Stomach (tissue), 8 donors: ENCODE measurements at regions not wholly inside any gene's neighbourhood (a gene's known extent, or its start where the extent isn't known, plus 50 kb on each side); places are given as distances from the start of the nearest gene placed in this dataset.
A peak's percentile ranks its signal among the peaks of the same experiment; 100 is the strongest.

Experiments
- DNase-seq, 2 donors: peaks; one replicate each; pipeline versions ENCODE4 v3.0.0 to v3.0.0-alpha.2; 2013 to 2019
- H3K27ac ChIP-seq, 5 donors: fragments of 200-600 bp in 4 of 5; sonication (generic) in 4 of 5; one replicate each; pipeline ENCODE4 v1.5.1; 2013 to 2019; ENCODE audit warnings: mild to moderate bottlenecking in 1 of 5, moderate library complexity in 1 of 5
- H3K27me3 ChIP-seq, 3 donors: fragments of 200-600 bp; sonication (generic); one replicate each; pipeline ENCODE4 v1.5.1; 2017 to 2019; ENCODE audit warnings: mixed run types in 1 of 3
- H3K36me3 ChIP-seq, 4 donors: fragments of 200-600 bp; sonication (generic); 1 replicate in 3 of 4; 2 replicates in 1 of 4; pipeline ENCODE4 v1.5.1; 2016 to 2019
- H3K4me1 ChIP-seq, 4 donors: fragments of 200-600 bp; sonication (generic); one replicate each; pipeline ENCODE4 v1.5.1; 2016 to 2019
- H3K4me3 ChIP-seq, 4 donors: fragments of 200-600 bp; sonication (generic) in 3 of 4; one replicate each; pipeline ENCODE4 v1.5.1; 2016 to 2019; ENCODE audit warnings: mild to moderate bottlenecking in 1 of 4
- H3K9me3 ChIP-seq, 4 donors: fragments of 200-600 bp; sonication (generic); one replicate each; pipeline ENCODE4 v1.5.1; 2016 to 2019
- EP300 ChIP-seq: sonication (generic); formaldehyde crosslinking; IDR thresholded peaks from one replicate; pipeline ENCODE4 v1.6.1; 2017; ENCODE audit warnings: antibody characterized with exemption
- POLR2A ChIP-seq, 4 donors: fragments of 450-650 bp; IDR thresholded peaks; one replicate each; pipeline ENCODE4 v1.6.1; 2016; ENCODE audit warnings: antibody characterized with exemption in 4 of 4, control low read depth in 2 of 4, mild to moderate bottlenecking in 1 of 4, moderate library complexity in 1 of 4
- POLR2AphosphoS5 ChIP-seq, 3 donors: sonication (generic); formaldehyde crosslinking; IDR thresholded peaks; one replicate each; pipeline ENCODE4 v1.6.1; 2016; ENCODE audit warnings: antibody characterized with exemption in 3 of 3
- WGBS, 5 donors: extraction: QIAGEN DNeasy Blood & Tissue Kit in 3 of 5; methylation state at CpG; one replicate each; pipeline versions ENCODE4 v1.1.5 to v1.1.7; 2013 to 2018; 5-methylcytosine and 5-hydroxymethylcytosine counted together
- intact Hi-C: fragments of 100-400 bp; cut with DNase I; formaldehyde crosslinking; loops from one replicate; pipeline ENCODE4 v1.15.1; 2023; ENCODE audit warnings: low total_unique reads
- TF ChIP-seq, protein P1 (sequence below), 7 experiments: fragments of 450-650 bp in 4 of 7; fragments of 200-600 bp in 3 of 7; sonication (generic) in 3 of 7; IDR thresholded peaks; one replicate each; pipeline ENCODE4 v1.5.1; 2016 to 2019; ENCODE audit warnings: antibody characterized with exemption in 7 of 7, control low read depth in 2 of 7, mild to moderate bottlenecking in 1 of 7
- donor health status: healthy with polysubstance abuse.
- donor health status: Bipolar disorder and iron deficiency.
- donor health status: healthy.

DNA sequence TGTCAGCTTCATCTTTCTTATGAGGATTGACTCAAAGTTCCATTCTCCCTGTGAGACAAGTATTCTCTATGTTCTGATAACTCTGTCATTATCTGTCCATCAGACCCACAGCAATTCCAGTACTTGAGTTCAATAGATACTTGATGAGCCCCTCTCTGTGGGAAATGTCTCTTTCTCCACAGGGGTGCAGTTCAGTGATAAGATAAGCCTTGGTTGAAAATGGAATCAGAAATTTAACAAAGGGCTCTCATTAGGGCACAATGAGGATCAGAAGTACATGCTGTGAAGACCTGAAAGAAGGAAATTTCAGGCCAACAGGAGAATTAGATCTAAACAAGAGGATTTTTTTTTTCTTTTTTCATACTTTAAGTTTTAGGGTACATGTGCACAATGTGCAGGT lies 737.3 kb downstream of the MTRR start:
- H3K9me3 ChIP-seq, result no peaks in the 10 kb centered on the region
- intact Hi-C loops, result no loop called here
- no peaks in the 10 kb centered on the region for H3K36me3 ChIP-seq
- H3K4me3 ChIP-seq, result no peak overlapping the region
- H3K4me1 ChIP-seq, result no peaks in the 10 kb centered on the region
- DNase-seq, result no peak
- no peak overlapping the region for H3K27ac ChIP-seq
- TF ChIP-seq POLR2A (IDR thresholded peaks at IDR 0.05), result no peak
- TF ChIP-seq, protein P1, sequence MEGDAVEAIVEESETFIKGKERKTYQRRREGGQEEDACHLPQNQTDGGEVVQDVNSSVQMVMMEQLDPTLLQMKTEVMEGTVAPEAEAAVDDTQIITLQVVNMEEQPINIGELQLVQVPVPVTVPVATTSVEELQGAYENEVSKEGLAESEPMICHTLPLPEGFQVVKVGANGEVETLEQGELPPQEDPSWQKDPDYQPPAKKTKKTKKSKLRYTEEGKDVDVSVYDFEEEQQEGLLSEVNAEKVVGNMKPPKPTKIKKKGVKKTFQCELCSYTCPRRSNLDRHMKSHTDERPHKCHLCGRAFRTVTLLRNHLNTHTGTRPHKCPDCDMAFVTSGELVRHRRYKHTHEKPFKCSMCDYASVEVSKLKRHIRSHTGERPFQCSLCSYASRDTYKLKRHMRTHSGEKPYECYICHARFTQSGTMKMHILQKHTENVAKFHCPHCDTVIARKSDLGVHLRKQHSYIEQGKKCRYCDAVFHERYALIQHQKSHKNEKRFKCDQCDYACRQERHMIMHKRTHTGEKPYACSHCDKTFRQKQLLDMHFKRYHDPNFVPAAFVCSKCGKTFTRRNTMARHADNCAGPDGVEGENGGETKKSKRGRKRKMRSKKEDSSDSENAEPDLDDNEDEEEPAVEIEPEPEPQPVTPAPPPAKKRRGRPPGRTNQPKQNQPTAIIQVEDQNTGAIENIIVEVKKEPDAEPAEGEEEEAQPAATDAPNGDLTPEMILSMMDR (IDR thresholded peaks at IDR 0.05), result no peak
- TF ChIP-seq POLR2AphosphoS5 (IDR thresholded peaks at IDR 0.05), result no peak
- TF ChIP-seq EP300, result no peak
- H3K27me3 ChIP-seq, result no peaks in the 10 kb centered on the region

DNA sequence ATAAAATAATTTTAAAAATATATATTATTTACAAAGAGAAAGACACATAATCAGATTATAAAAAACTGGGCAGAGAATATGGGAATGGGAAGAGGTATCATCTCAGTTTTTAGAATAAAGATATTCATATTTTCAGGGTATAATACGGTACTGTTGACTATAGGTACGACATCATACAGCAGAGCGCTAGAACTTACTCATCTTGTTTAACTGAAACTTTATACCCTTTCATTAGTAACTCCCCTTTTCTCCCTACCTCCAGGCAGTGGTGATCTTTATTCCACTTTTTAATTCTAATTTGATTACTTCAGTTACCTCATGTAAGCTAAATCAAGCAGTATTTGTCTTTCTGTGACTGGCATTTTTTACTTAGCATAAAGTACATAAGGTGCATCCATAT lies 742.1 kb downstream of the MTRR start:
- no peak overlapping the region for H3K4me3 ChIP-seq
- H3K27ac ChIP-seq, result no peak overlapping the region
- intact Hi-C loops, result no loop called here
- H3K4me1 ChIP-seq, result no peaks in the 10 kb centered on the region
- no peaks in the 10 kb centered on the region for H3K36me3 ChIP-seq
- 91 to 96% (median 92%) methylated on average over 3 of the region's 3 CpGs for WGBS, 5 donors
- no peak for DNase-seq
- no peaks in the 10 kb centered on the region for H3K9me3 ChIP-seq
- TF ChIP-seq POLR2A (IDR thresholded peaks at IDR 0.05) (no peak), EP300 (no peak), POLR2AphosphoS5 (IDR thresholded peaks at IDR 0.05) (no peak)
- TF ChIP-seq, protein P1 (IDR thresholded peaks at IDR 0.05), result no peak
- no peaks in the 10 kb centered on the region for H3K27me3 ChIP-seq

DNA sequence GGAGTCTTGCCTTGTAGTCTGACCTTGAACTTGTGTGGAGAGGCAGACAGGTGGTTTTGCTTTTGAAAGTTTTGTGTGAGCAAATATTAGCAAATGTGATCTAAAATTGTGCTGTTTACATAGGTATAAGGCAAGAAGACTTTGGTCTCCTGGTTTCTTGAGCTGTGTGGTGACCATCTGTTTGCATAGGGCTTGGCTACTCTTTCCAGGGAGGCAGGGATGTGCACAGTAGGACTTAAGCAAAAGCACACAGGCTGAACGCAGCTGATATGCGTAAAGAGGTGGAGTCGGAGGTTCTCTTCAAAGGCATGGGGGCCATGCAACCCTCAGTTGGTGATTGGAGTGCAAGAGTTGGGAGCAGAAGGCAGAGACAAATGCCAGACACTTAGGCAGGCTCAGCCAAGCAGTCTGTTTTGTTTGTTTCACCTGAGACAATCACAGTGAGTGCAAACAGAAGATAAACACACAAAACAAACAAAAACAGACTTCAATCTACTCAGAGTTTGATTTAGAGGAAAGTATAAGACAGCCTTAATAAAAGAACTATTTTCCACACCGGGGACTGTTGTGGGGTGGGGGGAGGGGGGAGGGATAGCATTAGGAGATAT lies 744.2 kb downstream of the MTRR start:
- DNase-seq, result no peak
- H3K4me3 ChIP-seq, result no peak overlapping the region
- no peaks in the 10 kb centered on the region for H3K9me3 ChIP-seq
- TF ChIP-seq POLR2AphosphoS5 (IDR thresholded peaks at IDR 0.05), result no peak
- TF ChIP-seq EP300, result no peak
- no peaks in the 10 kb centered on the region for H3K4me1 ChIP-seq
- H3K36me3 ChIP-seq, result no peaks in the 10 kb centered on the region
- 37 to 69% (median 47%) methylated on average over 4 of the region's 4 CpGs for WGBS, 5 donors
- no peak overlapping the region for H3K27ac ChIP-seq
- intact Hi-C loops, result no loop called here
- no peaks in the 10 kb centered on the region for H3K27me3 ChIP-seq

DNA sequence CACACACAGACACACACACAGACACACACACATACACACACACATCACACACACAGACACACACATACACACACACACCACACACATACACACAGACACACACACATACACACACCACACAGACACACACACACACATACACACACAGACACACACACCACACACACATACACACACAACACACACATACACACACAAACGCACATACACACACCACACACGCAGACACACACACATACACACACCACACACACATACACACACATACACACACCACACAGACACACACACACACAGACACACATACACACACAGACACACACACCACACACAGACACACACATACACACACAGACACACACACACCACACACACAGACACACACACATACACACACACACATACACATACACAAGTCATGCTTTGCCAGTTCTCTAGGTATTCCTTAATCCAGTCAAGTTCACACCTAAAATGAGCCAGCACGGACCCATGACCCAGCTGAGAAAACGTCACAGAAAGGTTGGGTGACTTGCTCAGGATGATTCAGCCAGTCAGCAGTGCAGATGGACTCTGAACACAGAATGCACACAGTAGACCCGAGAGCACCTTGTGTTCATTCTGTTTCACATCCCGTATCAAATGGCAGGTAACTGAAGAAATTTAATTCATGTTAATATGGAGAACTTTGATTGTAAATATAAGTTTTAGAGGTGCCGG lies 746.4 kb downstream of the MTRR start:
- WGBS, 5 donors, result 84 to 92% (median 90%) methylated on average over 7 of the region's 7 CpGs
- Histone ChIP-seq H3K4me1 (no peaks in the 10 kb centered on the region), H3K36me3 (no peaks in the 10 kb centered on the region), H3K27me3 (no peaks in the 10 kb centered on the region), H3K9me3 (no peaks in the 10 kb centered on the region), H3K27ac (no peak overlapping the region), H3K4me3 (no peak overlapping the region)
- intact Hi-C loops, result no loop called here
- DNase-seq, result no peak
- no peak for TF ChIP-seq POLR2AphosphoS5 (IDR thresholded peaks at IDR 0.05)
- TF ChIP-seq, protein P1 (IDR thresholded peaks at IDR 0.05), result no peak

DNA sequence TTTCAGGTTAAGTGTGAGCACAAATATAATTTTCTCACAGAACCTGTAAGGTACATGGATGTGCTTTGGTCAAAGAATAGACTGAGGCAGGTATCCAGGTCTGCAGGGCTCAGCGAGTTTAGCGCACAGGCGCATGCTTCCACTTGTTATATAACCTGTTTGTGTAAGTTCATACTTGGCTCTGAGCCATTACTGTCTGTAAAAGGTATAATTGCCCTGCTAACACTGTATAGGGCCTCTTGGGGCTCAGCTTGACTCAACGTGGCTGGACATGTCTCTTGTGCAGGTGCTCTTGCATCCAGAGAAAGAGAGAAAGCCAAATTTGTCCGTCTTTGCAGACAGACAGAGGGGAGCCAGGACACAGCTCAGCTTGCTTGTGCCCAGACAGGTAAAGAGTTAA lies 759.6 kb downstream of the MTRR start:
- Histone ChIP-seq H3K27ac (no peak overlapping the region), H3K4me1 (no peaks in the 10 kb centered on the region), H3K9me3 (no peaks in the 10 kb centered on the region), H3K4me3 (no peak overlapping the region), H3K27me3 (no peaks in the 10 kb centered on the region), H3K36me3 (no peaks in the 10 kb centered on the region)
- TF ChIP-seq, protein P1 (IDR thresholded peaks at IDR 0.05), result no peak
- no peak for TF ChIP-seq EP300
- TF ChIP-seq POLR2A (IDR thresholded peaks at IDR 0.05), result no peak
- TF ChIP-seq POLR2AphosphoS5 (IDR thresholded peaks at IDR 0.05), result no peak
- 60 to 74% (median 69%) methylated on average over 5 of the region's 5 CpGs for WGBS, 5 donors
- intact Hi-C loops, result no loop called here
- peak in 1 of 2 donors; percentile 14 for DNase-seq
